Prostate gland (tissue), 2 donors: ENCODE measurements at regions not wholly inside any gene's neighbourhood (a gene's known extent, or its start where the extent isn't known, plus 50 kb on each side); places are given as distances from the start of the nearest gene placed in this dataset.

Experiments used
- CTCF ChIP-seq, 4 experiments: fragments of 200-600 bp in 2 of 4; fragments of 450-650 bp in 2 of 4; sonication (generic) in 2 of 4; IDR thresholded peaks; 1 replicate in 3 of 4; 2 replicates in 1 of 4; pipeline ENCODE4 v1.5.1; 2016 to 2019; ENCODE audit warnings: antibody characterized with exemption in 4 of 4, mild to moderate bottlenecking in 2 of 4, moderate library complexity in 2 of 4
- POLR2AphosphoS5 ChIP-seq: sonication (generic); formaldehyde crosslinking; IDR thresholded peaks from one replicate; pipeline ENCODE4 v1.6.1; 2017; ENCODE audit warnings: antibody characterized with exemption

GRCh38 chr9:81431641-81432040 is 257.7 kb downstream of the TLE1 start:
- TF ChIP-seq POLR2AphosphoS5 (no peak), CTCF (IDR thresholded peaks at IDR 0.05) (no peak)
